Breast epithelium (tissue), 4 donors: ENCODE measurements at regions not wholly inside any gene's neighbourhood (a gene's known extent, or its start where the extent isn't known, plus 50 kb on each side); places are given as distances from the start of the nearest gene placed in this dataset.

ENCODE experiments used
- DNase-seq, 2 donors: peaks; one replicate each; pipeline ENCODE4 v3.0.0-alpha.2; 2019; ENCODE audit warnings: low spot score in 2 of 2
- H3K27ac ChIP-seq, 2 donors: fragments of 200-600 bp; sonication (generic) in 1 of 2; one replicate each; pipeline ENCODE4 v1.5.1; 2016 to 2019; ENCODE audit warnings: mild to moderate bottlenecking in 1 of 2
- H3K27me3 ChIP-seq, 2 donors: fragments of 200-600 bp; sonication (generic) in 1 of 2; one replicate each; pipeline versions ENCODE4 v1.5.1 to v1.6.0; 2017 to 2019; ENCODE audit warnings: control low read depth in 1 of 2, mild to moderate bottlenecking in 1 of 2
- H3K36me3 ChIP-seq: fragments of 200-600 bp; one replicate; pipeline ENCODE4 v1.5.1; 2019
- H3K4me1 ChIP-seq, 2 donors: fragments of 200-600 bp; sonication (generic); one replicate each; pipeline ENCODE4 v1.5.1; 2016 to 2019; ENCODE audit warnings: control low read depth in 1 of 2
- H3K4me3 ChIP-seq, 3 donors: fragments of 200-600 bp; sonication (generic); 1 replicate in 2 of 3; 2 replicates in 1 of 3; pipeline ENCODE4 v1.5.1; 2016 to 2019; ENCODE audit warnings: mild to moderate bottlenecking in 3 of 3, moderate library complexity in 2 of 3
- H3K9me3 ChIP-seq, 2 donors: fragments of 200-600 bp; sonication (generic) in 1 of 2; one replicate each; pipeline ENCODE4 v1.5.1; 2016 to 2019; ENCODE audit warnings: control low read depth in 1 of 2
- CTCF ChIP-seq, 3 donors: fragments of 450-650 bp; IDR thresholded peaks; one replicate each; pipeline ENCODE4 v1.5.1; 2016 to 2017; ENCODE audit warnings: antibody characterized with exemption in 3 of 3, mild to moderate bottlenecking in 3 of 3, moderate library complexity in 3 of 3
- POLR2A ChIP-seq: fragments of 450-650 bp; IDR thresholded peaks from one replicate; pipeline ENCODE4 v1.6.1; 2016; ENCODE audit warnings: antibody characterized with exemption, mild to moderate bottlenecking, moderate library complexity
- POLR2AphosphoS5 ChIP-seq, 3 donors: sonication (generic); formaldehyde crosslinking; IDR thresholded peaks; one replicate each; pipeline ENCODE4 v1.6.1; 2017; ENCODE audit warnings: antibody characterized with exemption in 3 of 3
- intact Hi-C: fragments of 100-400 bp; cut with DNase I; formaldehyde crosslinking; loops from one replicate; pipeline ENCODE4 v1.15.1; 2023; ENCODE audit warnings: low total_unique reads

GRCh38 chr10:111360260-111360925 lies 283.6 kb downstream of the ADRA2A start:
- Histone ChIP-seq H3K4me3 (no peak overlapping the region), H3K9me3 (no peaks in the 10 kb centered on the region), H3K36me3 (no peaks in the 10 kb centered on the region), H3K27me3 (no peaks in the 10 kb centered on the region), H3K4me1 (no peaks in the 10 kb centered on the region), H3K27ac (no peak overlapping the region)
- intact Hi-C loops = no loop called here
- TF ChIP-seq CTCF (IDR thresholded peaks at IDR 0.05) = peak in 1 of 3 donors; percentile 38
- TF ChIP-seq POLR2A = no peak
- no peak for TF ChIP-seq POLR2AphosphoS5 (IDR thresholded peaks at IDR 0.05)
- peak in 1 of 2 donors; percentile 24 for DNase-seq

GRCh38 chr10:111367531-111367930 lies 290.7 kb downstream of the ADRA2A start:
- TF ChIP-seq POLR2A (no peak), CTCF (IDR thresholded peaks at IDR 0.05) (no peak), POLR2AphosphoS5 (IDR thresholded peaks at IDR 0.05) (no peak)
- no peaks in the 10 kb centered on the region for H3K36me3 ChIP-seq
- no peaks in the 10 kb centered on the region for H3K9me3 ChIP-seq
- no peak overlapping the region for H3K4me3 ChIP-seq
- DNase-seq = no peak
- no peak overlapping the region for H3K27ac ChIP-seq
- no peaks in the 10 kb centered on the region for H3K27me3 ChIP-seq
- intact Hi-C loops = no loop called here
- no peaks in the 10 kb centered on the region for H3K4me1 ChIP-seq

GRCh38 chr10:111370101-111370500 lies 293.3 kb downstream of the ADRA2A start:
- no peaks in the 10 kb centered on the region for H3K4me1 ChIP-seq
- no peak for TF ChIP-seq POLR2A
- TF ChIP-seq POLR2AphosphoS5 (IDR thresholded peaks at IDR 0.05) = no peak
- TF ChIP-seq CTCF (IDR thresholded peaks at IDR 0.05) = no peak
- H3K36me3 ChIP-seq = no peaks in the 10 kb centered on the region
- H3K4me3 ChIP-seq = no peak overlapping the region
- DNase-seq = no peak
- no peaks in the 10 kb centered on the region for H3K27me3 ChIP-seq
- intact Hi-C loops = no loop called here
- no peaks in the 10 kb centered on the region for H3K9me3 ChIP-seq
- H3K27ac ChIP-seq = no peak overlapping the region

- H3K4me1 ChIP-seq = no peaks in the 10 kb centered on the region
- H3K9me3 ChIP-seq = no peaks in the 10 kb centered on the region
- no peak for DNase-seq
- intact Hi-C loops = no loop called here
- no peak overlapping the region for H3K4me3 ChIP-seq
- H3K27me3 ChIP-seq = peaks cover 0 to 3% of the 10 kb centered on the region in 2 donors
- no peak for TF ChIP-seq POLR2AphosphoS5 (IDR thresholded peaks at IDR 0.05)
- TF ChIP-seq POLR2A = no peak
- no peak for TF ChIP-seq CTCF (IDR thresholded peaks at IDR 0.05)
- no peak overlapping the region for H3K27ac ChIP-seq
- H3K36me3 ChIP-seq = no peaks in the 10 kb centered on the region
Observed at GRCh38 chr10:111373696-111374095, 296.9 kb downstream of the ADRA2A start.

- H3K36me3 ChIP-seq = no peaks in the 10 kb centered on the region
- peak in 1 of 2 donors; percentile 60 for DNase-seq
- TF ChIP-seq POLR2A (no peak), POLR2AphosphoS5 (IDR thresholded peaks at IDR 0.05) (no peak), CTCF (IDR thresholded peaks at IDR 0.05) (no peak)
- no peaks in the 10 kb centered on the region for H3K4me1 ChIP-seq
- intact Hi-C loops = no loop called here
- peak overlapping the region in 1 of 2 donors; percentile 48 for H3K27ac ChIP-seq
- H3K27me3 ChIP-seq = peaks cover 0 to 3% of the 10 kb centered on the region in 2 donors
- no peaks in the 10 kb centered on the region for H3K9me3 ChIP-seq
- H3K4me3 ChIP-seq = no peak overlapping the region
Observed at GRCh38 chr10:111379534-111380187, 302.8 kb downstream of the ADRA2A start.
